Stimulated activated naive B cell treated with anti-CD40 and anti-IgM and Interleukin-4, amounts not matched to agents 10 μg/mL and 1 μg/mL and 100 μg/mL, for 72 hours (primary cell): ENCODE measurements at regions not wholly inside any gene's neighbourhood (a gene's known extent, or its start where the extent isn't known, plus 50 kb on each side); places are given as distances from the start of the nearest gene placed in this dataset.

Experiments
- ATAC-seq, 2 donors: fragments of 150-1000 bp; cut with Tn5 transposase; replicated peaks; 2 replicates each; pipeline ENCODE4 v1.10.0; 2021; ENCODE audit warnings: moderate library complexity in 1 of 2
- DNase-seq: peaks from one replicate; pipeline ENCODE4 v3.0.0; 2021
- H3K27ac Mint-ChIP-seq: one replicate; pipeline ENCODE4 v1.8.0; 2022; ENCODE audit warnings: mild to moderate bottlenecking, mixed read lengths
- H3K27me3 Mint-ChIP-seq, 2 donors: one replicate each; pipeline ENCODE4 v1.8.0; 2022; ENCODE audit warnings: mixed read lengths in 2 of 2
- H3K36me3 Mint-ChIP-seq, 2 donors: one replicate each; pipeline ENCODE4 v1.8.0; 2022; ENCODE audit warnings: mixed read lengths in 2 of 2, mild to moderate bottlenecking in 1 of 2
- H3K4me1 Mint-ChIP-seq, 2 donors: one replicate each; pipeline ENCODE4 v1.8.0; 2022; ENCODE audit warnings: mixed read lengths in 2 of 2, mild to moderate bottlenecking in 1 of 2
- H3K4me3 Mint-ChIP-seq, 2 donors: one replicate each; pipeline ENCODE4 v1.8.0; 2022; ENCODE audit warnings: mild to moderate bottlenecking in 2 of 2, mixed read lengths in 2 of 2, moderate library complexity in 1 of 2
- H3K9me3 Mint-ChIP-seq, 2 donors: one replicate each; pipeline ENCODE4 v1.8.0; 2022; ENCODE audit warnings: mixed read lengths in 2 of 2, mild to moderate bottlenecking in 1 of 2

DNA sequence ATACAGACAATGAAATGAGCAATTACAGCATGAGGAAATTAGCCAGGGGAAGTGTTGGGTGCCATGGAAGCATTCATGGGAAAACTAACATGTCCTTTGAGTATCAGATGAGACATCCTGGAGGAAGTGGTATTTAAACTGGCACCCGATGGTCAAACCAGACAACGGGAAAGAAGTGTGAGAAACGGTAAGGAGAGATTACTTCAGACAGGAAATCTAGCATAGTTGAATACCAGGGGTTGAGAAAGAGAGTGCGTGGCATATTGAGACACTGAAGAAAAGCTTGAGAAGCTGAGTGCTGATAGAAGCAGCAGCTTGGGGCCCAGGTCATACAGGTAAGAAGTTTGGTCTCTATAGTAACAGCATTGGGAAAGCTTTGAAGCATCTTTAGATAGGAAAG, 175.3 kb downstream of the C11orf87 start:
- Mint-ChIP-seq H3K9me3 (no peaks in the 10 kb centered on the region), H3K4me1 (no peaks in the 10 kb centered on the region), H3K36me3 (no peaks in the 10 kb centered on the region), H3K27me3 (no peaks in the 10 kb centered on the region), H3K4me3 (no peak overlapping the region), H3K27ac (no peak overlapping the region)
- no peak for DNase-seq
- no peak for ATAC-seq

DNA sequence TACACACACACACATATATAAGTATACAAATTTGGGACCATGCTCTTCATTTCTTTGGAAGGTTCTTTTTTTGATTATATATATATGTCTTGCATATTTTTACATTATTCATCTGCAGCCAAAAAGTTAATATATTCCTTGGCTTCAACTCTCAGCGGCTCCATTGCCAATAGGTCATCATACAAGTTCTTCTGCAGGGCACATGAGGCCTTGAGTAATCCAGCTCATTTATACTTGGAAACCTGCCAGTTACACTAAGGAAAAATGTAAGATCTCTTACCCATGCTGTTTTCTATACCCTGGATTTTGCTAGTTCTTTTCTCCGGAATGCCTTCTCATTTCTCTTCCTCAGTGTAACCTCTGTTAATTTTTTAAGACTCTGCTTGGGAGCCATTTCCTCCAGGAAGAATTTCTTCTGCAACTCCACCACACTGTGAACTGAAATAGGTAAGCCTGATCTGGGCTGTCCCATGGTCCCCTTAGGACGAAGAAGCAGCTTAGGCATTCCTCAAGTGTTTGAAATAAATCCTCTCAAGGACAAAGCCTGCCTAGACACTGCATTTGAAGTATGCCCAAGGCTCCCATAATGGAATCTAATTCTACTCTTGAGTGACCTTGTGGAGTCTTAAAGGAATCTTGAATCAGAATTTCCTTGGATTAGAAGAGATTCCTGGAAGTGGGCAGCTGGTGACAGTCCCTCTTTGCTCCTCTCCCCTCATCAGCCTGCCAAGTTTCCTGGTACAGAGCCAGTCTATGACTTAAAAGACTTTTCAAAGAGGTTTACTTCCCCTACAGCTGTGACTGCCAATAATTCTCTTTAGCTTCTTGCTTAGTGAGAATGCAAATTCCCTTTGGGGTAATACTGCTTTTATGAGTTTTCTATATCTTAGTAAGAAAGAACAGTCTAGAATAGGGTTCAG, 182.8 kb downstream of the C11orf87 start:
- Mint-ChIP-seq H3K4me1 (no peaks in the 10 kb centered on the region), H3K9me3 (peaks cover 0 to 3% of the 10 kb centered on the region in 2 donors), H3K4me3 (no peak overlapping the region), H3K36me3 (no peaks in the 10 kb centered on the region), H3K27ac (no peak overlapping the region), H3K27me3 (no peaks in the 10 kb centered on the region)
- DNase-seq (no peak), ATAC-seq (no peak)

DNA sequence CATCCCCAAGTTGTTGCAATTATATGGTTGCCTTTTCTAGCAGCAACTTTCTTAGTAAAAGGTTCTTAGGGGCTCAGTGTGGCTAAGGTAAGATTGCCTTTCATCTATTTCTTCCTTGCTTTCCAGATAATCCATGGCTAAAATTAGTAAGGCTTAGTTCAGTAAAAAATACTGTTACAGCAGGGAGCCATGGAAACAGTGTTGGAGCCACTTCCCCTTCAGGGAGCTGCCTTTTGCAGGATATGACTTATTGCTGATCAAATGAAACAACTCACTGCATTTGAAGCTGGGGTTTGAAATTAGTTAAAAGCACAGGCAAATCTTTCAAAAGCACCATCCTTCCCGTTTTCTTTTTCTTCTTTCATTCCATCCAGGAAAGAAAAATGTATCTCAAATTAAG, 184.3 kb downstream of the C11orf87 start:
- Mint-ChIP-seq H3K27me3 (no peaks in the 10 kb centered on the region), H3K27ac (no peak overlapping the region), H3K9me3 (peaks cover 0 to 3% of the 10 kb centered on the region in 2 donors), H3K4me1 (no peaks in the 10 kb centered on the region), H3K4me3 (no peak overlapping the region), H3K36me3 (no peaks in the 10 kb centered on the region)
- ATAC-seq (no peak), DNase-seq (no peak)

- Mint-ChIP-seq H3K9me3 (peaks cover 0 to 3% of the 10 kb centered on the region in 2 donors), H3K27me3 (no peaks in the 10 kb centered on the region), H3K36me3 (no peaks in the 10 kb centered on the region), H3K27ac (no peak overlapping the region), H3K4me3 (no peak overlapping the region), H3K4me1 (no peaks in the 10 kb centered on the region)
- no peak for ATAC-seq
- DNase-seq, result no peak
Observed at GRCh38 chr11:109609454-109610185, 187.6 kb downstream of the C11orf87 start.

GRCh38 chr11:109612496-109612895, 190.5 kb downstream of the C11orf87 start:
- DNase-seq, result no peak
- no peaks in the 10 kb centered on the region for H3K27me3 Mint-ChIP-seq
- no peak overlapping the region for H3K4me3 Mint-ChIP-seq
- no peak for ATAC-seq
- no peak overlapping the region for H3K27ac Mint-ChIP-seq
- peaks cover 2 to 3% of the 10 kb centered on the region in 2 donors for H3K9me3 Mint-ChIP-seq
- no peaks in the 10 kb centered on the region for H3K36me3 Mint-ChIP-seq
- H3K4me1 Mint-ChIP-seq, result no peaks in the 10 kb centered on the region

- peaks cover 0 to 2% of the 10 kb centered on the region in 2 donors for H3K9me3 Mint-ChIP-seq
- H3K36me3 Mint-ChIP-seq, result no peaks in the 10 kb centered on the region
- no peak for DNase-seq
- ATAC-seq, result no peak
- no peak overlapping the region for H3K27ac Mint-ChIP-seq
- no peaks in the 10 kb centered on the region for H3K4me1 Mint-ChIP-seq
- H3K4me3 Mint-ChIP-seq, result no peak overlapping the region
- H3K27me3 Mint-ChIP-seq, result no peaks in the 10 kb centered on the region
Observed at GRCh38 chr11:109619498-109619897, 197.5 kb downstream of the C11orf87 start.

GRCh38 chr11:109629734-109630133, 207.7 kb downstream of the C11orf87 start:
- Mint-ChIP-seq H3K27me3 (no peaks in the 10 kb centered on the region), H3K36me3 (no peaks in the 10 kb centered on the region), H3K9me3 (peaks cover 12 to 15% of the 10 kb centered on the region in 2 donors), H3K4me3 (no peak overlapping the region), H3K4me1 (no peaks in the 10 kb centered on the region), H3K27ac (no peak overlapping the region)
- ATAC-seq, result no peak
- no peak for DNase-seq

DNA sequence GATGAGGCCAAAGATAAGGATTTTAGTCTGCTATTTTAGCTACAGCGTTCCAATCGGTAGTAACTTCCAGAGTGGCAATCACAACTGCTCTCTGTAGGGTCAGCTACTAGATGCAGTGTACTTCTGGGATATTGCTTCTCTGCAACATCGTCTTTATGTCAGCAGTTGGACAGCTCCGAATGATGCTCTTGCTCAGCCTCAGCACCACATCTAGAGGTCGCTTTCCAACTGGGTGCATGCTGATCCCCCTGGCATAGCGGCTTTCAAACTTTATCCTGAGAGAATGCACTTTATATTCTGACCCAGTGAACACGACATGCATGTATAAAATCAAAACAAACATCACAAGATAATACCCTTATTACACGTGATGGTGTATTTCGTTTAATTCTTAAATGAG, 219.6 kb downstream of the C11orf87 start:
- no peak for ATAC-seq
- peaks cover 0 to 4% of the 10 kb centered on the region in 2 donors for H3K9me3 Mint-ChIP-seq

DNA sequence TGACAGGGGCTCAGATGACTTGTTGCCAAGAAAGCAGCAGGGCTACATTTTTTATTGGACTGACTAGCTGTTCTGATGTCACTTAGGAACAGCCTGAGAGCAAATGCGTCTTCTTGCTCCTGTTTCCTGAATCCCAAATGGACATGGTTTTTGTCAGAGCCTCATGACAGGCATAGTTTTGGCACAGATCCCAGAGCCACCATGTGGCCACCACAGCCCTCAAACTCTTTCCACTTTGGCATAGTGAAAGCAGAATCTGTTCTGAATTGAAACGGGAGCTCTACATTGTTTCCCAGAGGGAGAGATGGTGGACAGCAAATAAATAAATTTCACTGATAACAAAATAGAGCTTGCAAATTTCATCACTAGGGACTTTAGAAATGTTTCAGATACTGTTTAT, 222.2 kb downstream of the C11orf87 start:
- Mint-ChIP-seq H3K4me3 (no peak overlapping the region), H3K9me3 (no peaks in the 10 kb centered on the region), H3K27ac (no peak overlapping the region), H3K4me1 (no peaks in the 10 kb centered on the region), H3K36me3 (no peaks in the 10 kb centered on the region), H3K27me3 (no peaks in the 10 kb centered on the region)
- no peak for ATAC-seq
- DNase-seq, result no peak

More for the DNA sequence above, 219.6 kb downstream of the C11orf87 start:
- H3K27me3 Mint-ChIP-seq, result no peaks in the 10 kb centered on the region
- DNase-seq, result no peak
- no peaks in the 10 kb centered on the region for H3K4me1 Mint-ChIP-seq
- no peak overlapping the region for H3K27ac Mint-ChIP-seq
- H3K4me3 Mint-ChIP-seq, result no peak overlapping the region
- no peaks in the 10 kb centered on the region for H3K36me3 Mint-ChIP-seq

DNA sequence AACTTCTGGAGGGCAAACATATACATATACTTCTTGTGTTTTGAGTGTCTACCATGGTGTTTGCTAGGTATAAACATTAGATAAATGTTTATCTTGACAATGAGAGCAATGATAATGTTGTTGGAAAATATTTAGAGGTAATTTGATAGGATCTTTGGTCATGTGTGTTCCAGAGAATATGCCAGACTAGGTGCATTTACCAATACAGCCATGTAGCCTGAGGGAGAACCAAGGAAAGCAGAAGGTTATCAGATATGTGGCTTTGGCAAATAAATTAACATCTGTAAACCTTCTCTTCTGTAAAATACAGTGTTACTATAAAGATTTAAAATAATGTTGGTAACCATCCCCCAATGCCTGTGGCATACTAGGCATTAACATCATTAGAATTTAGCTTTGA, 226.8 kb downstream of the C11orf87 start:
- no peak for ATAC-seq
- no peaks in the 10 kb centered on the region for H3K9me3 Mint-ChIP-seq
- H3K36me3 Mint-ChIP-seq, result no peaks in the 10 kb centered on the region
- no peak overlapping the region for H3K4me3 Mint-ChIP-seq
- H3K27me3 Mint-ChIP-seq, result no peaks in the 10 kb centered on the region
- no peaks in the 10 kb centered on the region for H3K4me1 Mint-ChIP-seq
- no peak for DNase-seq
- H3K27ac Mint-ChIP-seq, result no peak overlapping the region

GRCh38 chr11:109654091-109654490, 232.1 kb downstream of the C11orf87 start:
- Mint-ChIP-seq H3K4me3 (no peak overlapping the region), H3K27me3 (no peaks in the 10 kb centered on the region), H3K4me1 (no peaks in the 10 kb centered on the region), H3K36me3 (no peaks in the 10 kb centered on the region), H3K27ac (no peak overlapping the region), H3K9me3 (no peaks in the 10 kb centered on the region)
- no peak for DNase-seq
- no peak for ATAC-seq

GRCh38 chr11:109658190-109658589, 236.2 kb downstream of the C11orf87 start:
- no peak overlapping the region for H3K27ac Mint-ChIP-seq
- H3K9me3 Mint-ChIP-seq, result no peaks in the 10 kb centered on the region
- no peak overlapping the region for H3K4me3 Mint-ChIP-seq
- H3K4me1 Mint-ChIP-seq, result no peaks in the 10 kb centered on the region
- ATAC-seq, result no peak
- no peaks in the 10 kb centered on the region for H3K36me3 Mint-ChIP-seq
- no peaks in the 10 kb centered on the region for H3K27me3 Mint-ChIP-seq
- no peak for DNase-seq

- Mint-ChIP-seq H3K4me1 (no peaks in the 10 kb centered on the region), H3K4me3 (no peak overlapping the region), H3K27ac (no peak overlapping the region), H3K27me3 (no peaks in the 10 kb centered on the region), H3K9me3 (peaks cover 3 to 6% of the 10 kb centered on the region in 2 donors), H3K36me3 (no peaks in the 10 kb centered on the region)
- ATAC-seq (no peak), DNase-seq (no peak)
Observed at GRCh38 chr11:109667719-109668118, 245.7 kb downstream of the C11orf87 start.

- Mint-ChIP-seq H3K27me3 (no peaks in the 10 kb centered on the region), H3K27ac (no peak overlapping the region), H3K4me3 (no peak overlapping the region), H3K36me3 (no peaks in the 10 kb centered on the region), H3K9me3 (peaks cover 3 to 6% of the 10 kb centered on the region in 2 donors), H3K4me1 (no peaks in the 10 kb centered on the region)
- DNase-seq, result no peak
- no peak for ATAC-seq
Observed at GRCh38 chr11:109668973-109669634, 247.1 kb downstream of the C11orf87 start.
